ENCODE measurements at regions not wholly inside any gene's neighbourhood (a gene's known extent, or its start where the extent isn't known, plus 50 kb on each side); places are given as distances from the start of the nearest gene placed in this dataset.

GRCh38 chr5:42057254-42057690 is 132.2 kb downstream of the FBXO4 start:
- peak; percentile 40 for DNase-seq (ENCODE audit: low spot score)
- Histone ChIP-seq H3K27me3 (ENCODE audit: control insufficient read depth in 4 of 4, insufficient read depth in 4 of 4, low read length in 3 of 4) (peaks cover 0 to 2% (median 0%) of the 10 kb centered on the region in 4 donors), H3K9me3 (ENCODE audit: control insufficient read depth in 4 of 4, low read length in 3 of 4) (no peaks in the 10 kb centered on the region), H3K4me1 (ENCODE audit: control insufficient read depth in 4 of 4, insufficient read depth in 4 of 4, low read length in 3 of 4) (no peaks in the 10 kb centered on the region), H3K4me3 (ENCODE audit: low read depth in 1 of 3, low read length in 3 of 3) (no peak overlapping the region), H3K9ac (ENCODE audit: low read depth in 1 of 2, low read length in 2 of 2) (no peak overlapping the region), H3K27ac (ENCODE audit: low read depth in 1 of 2, low read length in 2 of 2) (no peak overlapping the region), H3K36me3 (ENCODE audit: control insufficient read depth in 4 of 4, insufficient read depth in 3 of 4, low read depth in 1 of 4, low read length in 3 of 4) (no peaks in the 10 kb centered on the region)
- 27% methylated on average over 5 of the region's 5 CpGs for WGBS
- TF ChIP-seq RXRA (IDR thresholded peaks at IDR 0.05), result no peak
- no peak for TF ChIP-seq HNF4G (IDR thresholded peaks at IDR 0.05)
- TF ChIP-seq CTCF (IDR thresholded peaks at IDR 0.05; ENCODE audit: low read depth, low read length, missing input control), result peak; percentile 86
- TF ChIP-seq TAF1 (conservative IDR thresholded peaks at IDR 0.05), result no peak
- TF ChIP-seq JUND (IDR thresholded peaks at IDR 0.05), result no peak
- no peak for TF ChIP-seq ATF3 (IDR thresholded peaks at IDR 0.05)
- TF ChIP-seq RAD21 (IDR thresholded peaks at IDR 0.05), result peak; percentile 83 to 92

- no peaks in the 10 kb centered on the region for H3K36me3 ChIP-seq (ENCODE audit: control insufficient read depth in 4 of 4, insufficient read depth in 3 of 4, low read depth in 1 of 4, low read length in 3 of 4)
- DNase-seq (ENCODE audit: low spot score), result no peak
- 55% methylated on average over 3 of the region's 3 CpGs for WGBS
- H3K27me3 ChIP-seq (ENCODE audit: control insufficient read depth in 4 of 4, insufficient read depth in 4 of 4, low read length in 3 of 4), result peaks cover 0 to 2% (median 0%) of the 10 kb centered on the region in 4 donors
- TF ChIP-seq HNF4A (conservative IDR thresholded peaks at IDR 0.05), result no peak
- no peak for TF ChIP-seq FOXA1 (IDR thresholded peaks at IDR 0.05)
- TF ChIP-seq FOXA2 (IDR thresholded peaks at IDR 0.05), result no peak
- no peak for TF ChIP-seq RXRA (IDR thresholded peaks at IDR 0.05)
- no peak for TF ChIP-seq ZBTB33 (IDR thresholded peaks at IDR 0.05)
- no peak for TF ChIP-seq RAD21 (IDR thresholded peaks at IDR 0.05)
- no peak for TF ChIP-seq ATF3 (IDR thresholded peaks at IDR 0.05)
- TF ChIP-seq EGR1 (IDR thresholded peaks at IDR 0.05; ENCODE audit: low read depth in 2 of 2), result no peak
- no peak for TF ChIP-seq REST (IDR thresholded peaks at IDR 0.05)
- TF ChIP-seq JUND (IDR thresholded peaks at IDR 0.05), result no peak
- no peak for TF ChIP-seq TAF1 (conservative IDR thresholded peaks at IDR 0.05)
- TF ChIP-seq CTCF (IDR thresholded peaks at IDR 0.05; ENCODE audit: low read depth, low read length, missing input control), result no peak
- TF ChIP-seq YY1 (IDR thresholded peaks at IDR 0.05), result no peak
- no peak for TF ChIP-seq SP1 (IDR thresholded peaks at IDR 0.05)
- no peak for TF ChIP-seq GABPA (IDR thresholded peaks at IDR 0.05 in 1 of 2, conservative IDR thresholded peaks at IDR 0.05 in 1 of 2)
- TF ChIP-seq NR2F2 (IDR thresholded peaks at IDR 0.05), result no peak
- H3K4me1 ChIP-seq (ENCODE audit: control insufficient read depth in 4 of 4, insufficient read depth in 4 of 4, low read length in 3 of 4), result no peaks in the 10 kb centered on the region
- no peak overlapping the region for H3K27ac ChIP-seq (ENCODE audit: low read depth in 1 of 2, low read length in 2 of 2)
- H3K9me3 ChIP-seq (ENCODE audit: control insufficient read depth in 4 of 4, low read length in 3 of 4), result no peaks in the 10 kb centered on the region
- no peak overlapping the region for H3K4me3 ChIP-seq (ENCODE audit: low read depth in 1 of 3, low read length in 3 of 3)
- no peak overlapping the region for H3K9ac ChIP-seq (ENCODE audit: low read depth in 1 of 2, low read length in 2 of 2)
These were observed 134.2 kb downstream of the FBXO4 start for GRCh38 chr5:42059291-42059690.

All from liver (tissue), 8 donors.